ENCODE measurements at regions not wholly inside any gene's neighbourhood (a gene's known extent, or its start where the extent isn't known, plus 50 kb on each side); places are given as distances from the start of the nearest gene placed in this dataset.

Small RNA genes lying in the stretch of these regions (small RNA-seq; reads per million reads assigned to genes)
- 0 reads per million in 2 experiments for gene Z96811.1

All from SK-N-DZ (cell line).